Esophagus squamous epithelium (tissue), 4 donors: ENCODE measurements at regions not wholly inside any gene's neighbourhood (a gene's known extent, or its start where the extent isn't known, plus 50 kb on each side); places are given as distances from the start of the nearest gene placed in this dataset.

Experiments used
- CTCF ChIP-seq, 6 experiments: fragments of 450-650 bp in 4 of 6; fragments of 200-600 bp in 2 of 6; sonication (generic) in 2 of 6; IDR thresholded peaks; one replicate each; pipeline ENCODE4 v1.5.1; 2016 to 2019; ENCODE audit warnings: antibody characterized with exemption in 6 of 6, mild to moderate bottlenecking in 4 of 6, moderate library complexity in 4 of 6
- POLR2A ChIP-seq, 4 donors: fragments of 450-650 bp; IDR thresholded peaks; one replicate each; pipeline ENCODE4 v1.6.1; 2017; ENCODE audit warnings: antibody characterized with exemption in 4 of 4, mild to moderate bottlenecking in 4 of 4, moderate library complexity in 3 of 4

DNA sequence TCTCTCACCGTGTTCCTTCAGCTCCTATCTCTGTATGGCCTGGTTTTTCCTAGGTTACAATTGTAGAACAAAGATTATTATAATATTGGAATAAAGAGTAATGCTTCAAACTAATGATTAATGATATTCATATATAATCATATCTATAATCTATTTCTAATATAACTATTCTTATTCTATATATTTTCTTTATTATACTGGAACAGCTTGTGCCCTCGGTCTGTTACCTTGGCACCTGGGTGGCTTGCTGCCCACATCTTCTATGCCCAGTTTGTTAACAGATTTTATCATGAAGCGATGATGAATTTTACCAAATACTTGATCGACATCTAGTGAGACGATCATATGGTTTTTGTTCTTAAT is 363.6 kb upstream of the TYRP1 start:
- TF ChIP-seq CTCF (IDR thresholded peaks at IDR 0.05) (no peak), POLR2A (IDR thresholded peaks at IDR 0.05) (no peak)
